Small intestine (tissue), 7 donors: ENCODE measurements at regions not wholly inside any gene's neighbourhood (a gene's known extent, or its start where the extent isn't known, plus 50 kb on each side); places are given as distances from the start of the nearest gene placed in this dataset.
"Not testable (repeated sequence)": the region's sequence is repeated elsewhere in the genome, so short reads cannot be mapped to it uniquely, and the experiment has no call there.

ENCODE experiments used
- DNase-seq, 2 donors: peaks; one replicate each; pipeline versions ENCODE4 v3.0.0 to v3.0.0-alpha.2; 2013
- FAIRE-seq: peaks from 2 replicates; lab custom pipeline; 2012; peaks lifted over from hg19 to GRCh38; lab: Jason Lieb, UNC
- H3K27ac ChIP-seq, 3 donors: one replicate each; pipeline ENCODE4 v1.5.1; 2013; ENCODE audit warnings: low read length in 2 of 3, mild to moderate bottlenecking in 2 of 3, control low read depth in 1 of 3, inconsistent platforms in 1 of 3, low read depth in 1 of 3, moderate library complexity in 1 of 3
- H3K27me3 ChIP-seq, 3 donors: one replicate each; pipeline ENCODE4 v1.6.1; 2013; ENCODE audit warnings: low read length in 3 of 3, inconsistent platforms in 1 of 3; ENCODE audit not compliant: control insufficient read depth in 3 of 3, insufficient read depth in 3 of 3
- H3K36me3 ChIP-seq, 3 donors: one replicate each; pipeline ENCODE4 v1.6.1; 2013; ENCODE audit warnings: low read length in 3 of 3, inconsistent platforms in 1 of 3, low read depth in 1 of 3, mild to moderate bottlenecking in 1 of 3, moderate library complexity in 1 of 3; ENCODE audit not compliant: control insufficient read depth in 3 of 3, insufficient read depth in 2 of 3
- H3K4me1 ChIP-seq, 3 donors: one replicate each; pipeline ENCODE4 v1.6.1; 2013; ENCODE audit warnings: low read length in 2 of 3, inconsistent platforms in 1 of 3, low read depth in 1 of 3, mild to moderate bottlenecking in 1 of 3, moderate library complexity in 1 of 3; ENCODE audit not compliant: control insufficient read depth in 3 of 3, insufficient read depth in 2 of 3
- H3K4me3 ChIP-seq, 3 donors: one replicate each; pipeline ENCODE4 v1.5.1; 2013; ENCODE audit warnings: low read length in 3 of 3, control low read depth in 1 of 3, inconsistent platforms in 1 of 3, low read depth in 1 of 3, mild to moderate bottlenecking in 1 of 3, moderate library complexity in 1 of 3
- H3K9me3 ChIP-seq, 2 donors: one replicate each; pipeline ENCODE4 v1.6.1; 2013; ENCODE audit warnings: low read depth in 1 of 2, low read length in 1 of 2; ENCODE audit not compliant: control insufficient read depth in 2 of 2, insufficient read depth in 1 of 2
- WGBS, 3 donors: extraction: QIAGEN DNeasy Blood & Tissue Kit; methylation state at CpG; one replicate each; pipeline ENCODE4 v1.1.7; 2013; 5-methylcytosine and 5-hydroxymethylcytosine counted together
- donor health status: healthy with polysubstance abuse.
- donor health status: control.
- donor health status: control.
- donor health status: Bipolar disorder and iron deficiency.
- donor health status: healthy.

DNA sequence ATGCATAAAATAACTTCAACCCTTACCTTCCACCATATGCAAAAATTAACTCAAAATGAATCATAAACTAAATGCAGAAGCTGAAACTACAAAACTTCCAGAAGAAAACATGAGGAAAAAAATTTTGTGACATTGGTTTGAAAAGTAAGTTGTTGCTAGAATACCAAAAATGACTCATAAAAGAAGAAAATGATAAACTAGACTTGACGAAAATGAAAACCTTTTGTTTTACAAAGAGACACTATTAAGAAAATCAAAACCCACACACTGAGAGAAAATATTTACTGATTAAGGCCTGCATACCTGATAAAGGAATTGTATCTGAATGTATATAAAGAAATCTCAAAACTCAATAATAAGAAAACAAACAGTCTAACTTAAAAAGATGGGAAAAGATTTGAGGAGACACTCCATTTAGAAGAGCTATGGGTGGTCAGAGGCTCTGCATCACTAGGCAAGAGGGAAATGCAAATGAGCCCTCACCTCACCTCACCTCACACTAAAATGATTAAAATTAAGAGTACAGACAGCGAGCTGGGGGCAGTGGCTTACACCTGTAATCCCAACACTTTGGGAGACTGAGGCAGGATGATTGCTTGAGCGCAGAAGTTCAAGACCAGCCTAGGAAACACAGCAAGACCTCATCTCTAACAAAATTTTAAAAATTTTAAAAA lies 97.6 kb upstream of the CST7 start:
- Histone ChIP-seq H3K27me3 (no peaks in the 10 kb centered on the region), H3K27ac (no peak overlapping the region), H3K9me3 (peaks cover 0 to 3% of the 10 kb centered on the region in 2 donors), H3K4me1 (no peaks in the 10 kb centered on the region), H3K36me3 (no peaks in the 10 kb centered on the region), H3K4me3 (no peak overlapping the region)
- FAIRE-seq: no peak
- 69 to 79% (median 77%) methylated on average over 3 of the region's 3 CpGs for WGBS, 3 donors
- no peak for DNase-seq

DNA sequence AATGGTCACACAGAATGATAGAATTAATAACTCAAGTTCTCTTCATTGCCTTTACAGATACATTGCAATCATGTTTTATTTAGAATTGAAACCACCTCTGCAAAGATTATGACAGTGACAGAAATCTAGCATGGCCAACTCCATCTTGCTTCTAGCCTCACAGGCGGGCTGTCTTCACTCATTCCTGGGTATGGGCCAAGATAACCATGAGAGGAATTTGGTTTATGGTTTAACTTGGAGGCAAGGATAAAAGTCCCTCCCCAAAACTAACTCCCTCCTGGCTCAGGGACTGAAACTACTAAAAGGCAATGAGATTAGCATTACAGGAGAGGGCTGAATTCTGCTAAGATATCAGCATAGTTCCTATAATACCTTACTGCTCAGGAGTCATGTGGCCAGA lies 95.2 kb upstream of the CST7 start:
- DNase-seq: no peak
- no peaks in the 10 kb centered on the region for H3K27me3 ChIP-seq
- 44 to 71% (median 55%) methylated on average over 1 of the region's 1 CpG for WGBS, 3 donors
- no peaks in the 10 kb centered on the region for H3K4me1 ChIP-seq
- H3K27ac ChIP-seq: no peak overlapping the region
- no peak overlapping the region for H3K4me3 ChIP-seq
- H3K9me3 ChIP-seq: peaks cover 0 to 13% of the 10 kb centered on the region in 2 donors
- H3K36me3 ChIP-seq: no peaks in the 10 kb centered on the region
- no peak for FAIRE-seq

DNA sequence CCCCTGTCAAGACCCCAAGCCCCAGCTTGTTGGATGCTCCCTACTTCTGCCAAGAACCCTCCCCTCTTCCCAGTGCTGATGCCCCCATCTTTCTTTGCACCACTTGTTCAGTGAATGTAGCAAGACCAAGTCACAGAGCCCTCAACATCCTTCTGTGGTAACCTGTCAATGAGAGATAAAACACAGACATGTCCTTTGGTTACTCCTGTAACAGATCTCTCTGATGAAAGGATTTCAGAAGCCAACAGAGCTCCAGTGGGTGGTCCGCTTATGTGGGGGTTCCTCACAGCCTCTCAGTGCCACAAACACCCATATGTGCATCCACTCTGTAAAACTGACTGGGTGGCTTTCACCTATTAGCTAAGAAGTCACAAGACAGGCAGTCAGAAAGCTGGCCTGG lies 93.2 kb upstream of the CST7 start:
- WGBS, 3 donors: 84 to 95% (median 89%) methylated on average over 1 of the region's 1 CpG
- DNase-seq (no peak), FAIRE-seq (no peak)
- peaks cover 0 to 13% of the 10 kb centered on the region in 2 donors for H3K9me3 ChIP-seq
- H3K27ac ChIP-seq: no peak overlapping the region
- no peaks in the 10 kb centered on the region for H3K27me3 ChIP-seq
- no peak overlapping the region for H3K4me3 ChIP-seq
- no peaks in the 10 kb centered on the region for H3K36me3 ChIP-seq
- H3K4me1 ChIP-seq: no peaks in the 10 kb centered on the region

DNA sequence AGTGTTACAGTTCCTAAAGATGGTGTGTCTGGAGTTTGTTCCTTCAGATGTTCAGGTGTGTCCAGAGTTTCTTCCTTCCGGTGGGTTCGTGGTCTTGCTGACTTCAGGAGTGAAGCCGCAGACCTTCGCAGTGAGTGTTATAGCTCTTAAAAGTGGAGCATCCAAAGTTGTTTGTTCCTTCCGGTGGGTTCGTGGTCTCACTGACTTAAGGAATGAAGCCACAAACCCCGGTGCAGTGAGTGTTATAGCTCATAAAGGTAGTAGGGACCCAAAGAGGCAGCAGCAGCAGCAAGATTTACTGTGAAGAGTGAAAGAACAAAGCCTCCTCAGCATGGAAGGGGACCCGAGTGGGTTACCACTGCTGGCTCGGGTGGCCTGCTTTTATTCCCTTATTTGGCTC lies 90.6 kb upstream of the CST7 start:
- FAIRE-seq, H3K27me3 ChIP-seq, DNase-seq, H3K4me3 ChIP-seq, H3K36me3 ChIP-seq, H3K27ac ChIP-seq, H3K4me1 ChIP-seq: not testable (repeated sequence)
- peaks cover 0 to 13% of the 10 kb centered on the region in 2 donors for H3K9me3 ChIP-seq
- 74 to 80% (median 78%) methylated on average over 9 of the region's 9 CpGs for WGBS, 3 donors

DNA sequence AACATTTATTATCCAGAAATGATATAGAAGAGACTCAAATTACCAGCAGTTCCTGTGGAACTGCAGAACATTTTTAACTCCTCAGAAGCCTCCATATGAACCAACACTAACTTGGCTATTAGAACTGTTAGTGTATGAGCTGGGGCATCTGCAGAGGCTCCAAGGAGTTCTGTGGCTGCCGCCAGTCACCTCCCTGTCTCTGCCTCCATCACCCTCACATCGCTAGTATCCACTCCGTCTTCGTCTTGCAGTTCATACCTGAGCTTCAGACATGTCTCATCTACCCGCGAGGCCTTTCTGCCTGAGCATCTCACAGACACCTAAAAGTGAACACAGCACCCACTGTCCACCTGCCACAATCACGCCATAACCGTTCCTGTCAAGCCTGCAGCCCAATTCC lies 89.5 kb upstream of the CST7 start:
- WGBS, 3 donors: 94 to 95% (median 94%) methylated on average over 8 of the region's 8 CpGs
- no peaks in the 10 kb centered on the region for H3K4me1 ChIP-seq

DNA sequence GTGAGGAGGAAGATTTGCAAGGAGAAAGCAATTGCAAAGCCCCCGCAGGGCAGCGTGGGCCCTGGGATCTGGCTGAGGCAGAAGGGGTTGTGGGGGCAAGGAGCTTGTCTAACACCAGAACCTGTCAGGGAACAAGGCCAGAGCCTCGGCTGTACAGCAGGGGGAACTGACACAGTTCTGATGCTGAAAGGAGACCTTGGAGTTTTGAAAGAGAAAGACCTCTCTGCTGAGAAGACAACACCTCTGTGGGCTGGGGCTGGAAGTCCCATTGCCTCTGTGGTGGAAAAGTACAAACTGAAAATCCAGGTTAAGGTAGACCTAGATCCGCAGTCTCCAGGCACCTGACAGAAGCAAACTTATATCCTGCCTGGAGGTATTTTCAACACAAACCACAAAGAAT lies 86.9 kb upstream of the CST7 start:
- Histone ChIP-seq H3K4me1 (no peaks in the 10 kb centered on the region), H3K27me3 (no peaks in the 10 kb centered on the region), H3K9me3 (peaks cover 2 to 22% of the 10 kb centered on the region in 2 donors), H3K27ac (no peak overlapping the region), H3K4me3 (no peak overlapping the region), H3K36me3 (no peaks in the 10 kb centered on the region)
- FAIRE-seq: no peak
- DNase-seq: no peak
- 52 to 76% (median 57%) methylated on average over 4 of the region's 4 CpGs for WGBS, 3 donors

More for the DNA sequence above, 89.5 kb upstream of the CST7 start:
- DNase-seq (no peak), FAIRE-seq (no peak)
- Histone ChIP-seq H3K9me3 (peaks cover 1 to 14% of the 10 kb centered on the region in 2 donors), H3K4me3 (no peak overlapping the region), H3K36me3 (no peaks in the 10 kb centered on the region), H3K27ac (no peak overlapping the region), H3K27me3 (no peaks in the 10 kb centered on the region)

DNA sequence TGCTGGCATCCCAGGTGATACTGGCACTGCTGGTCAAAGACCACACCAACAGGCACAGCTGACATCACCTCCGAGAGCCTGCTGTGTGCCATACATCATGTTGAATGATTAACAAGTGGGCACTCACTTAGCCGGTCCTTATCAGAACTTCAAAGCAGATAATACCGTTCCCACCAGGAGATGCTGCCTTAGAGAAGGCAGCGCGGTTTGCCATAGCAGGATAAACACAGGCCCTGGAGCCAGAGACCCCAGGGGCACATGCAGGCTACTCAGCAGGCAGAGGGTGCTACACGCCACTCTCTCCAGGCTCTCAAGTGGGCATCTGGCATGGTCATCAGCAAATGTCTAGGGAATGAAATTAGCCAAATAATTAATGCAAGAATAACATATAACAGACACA lies 86.5 kb upstream of the CST7 start:
- WGBS, 3 donors: 19 to 64% (median 30%) methylated on average over 6 of the region's 6 CpGs
- FAIRE-seq: no peak

DNA sequence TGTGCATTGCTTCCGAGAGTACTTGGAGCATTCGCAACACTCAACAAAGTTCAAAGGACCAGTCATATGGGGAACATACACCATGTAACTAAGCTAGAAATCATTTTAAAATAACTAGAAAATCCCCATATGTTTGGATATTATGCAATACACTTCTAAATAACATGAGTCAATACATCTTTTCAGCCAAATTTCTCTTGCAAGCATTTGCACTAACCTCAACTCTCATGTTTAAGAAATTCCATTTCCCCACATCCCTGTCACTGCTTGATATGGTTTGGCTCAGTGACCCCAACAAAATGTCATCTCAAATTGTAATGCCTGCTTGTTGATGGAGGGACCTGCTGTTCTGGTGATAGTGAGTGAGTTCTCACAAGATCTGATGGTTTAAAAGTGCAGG lies 85.7 kb upstream of the CST7 start:
- no peak for DNase-seq
- no peak for FAIRE-seq
- no peaks in the 10 kb centered on the region for H3K27me3 ChIP-seq
- 48 to 82% (median 60%) methylated on average over 2 of the region's 2 CpGs for WGBS, 3 donors
- H3K4me1 ChIP-seq: no peaks in the 10 kb centered on the region
- no peak overlapping the region for H3K4me3 ChIP-seq
- H3K27ac ChIP-seq: no peak overlapping the region
- H3K9me3 ChIP-seq: peaks cover 2 to 16% of the 10 kb centered on the region in 2 donors
- H3K36me3 ChIP-seq: no peaks in the 10 kb centered on the region

More for the DNA sequence above, 86.5 kb upstream of the CST7 start:
- Histone ChIP-seq H3K9me3 (peaks cover 2 to 18% of the 10 kb centered on the region in 2 donors), H3K4me3 (no peak overlapping the region), H3K27ac (no peak overlapping the region), H3K27me3 (no peaks in the 10 kb centered on the region), H3K4me1 (no peaks in the 10 kb centered on the region), H3K36me3 (no peaks in the 10 kb centered on the region)
- no peak for DNase-seq

DNA sequence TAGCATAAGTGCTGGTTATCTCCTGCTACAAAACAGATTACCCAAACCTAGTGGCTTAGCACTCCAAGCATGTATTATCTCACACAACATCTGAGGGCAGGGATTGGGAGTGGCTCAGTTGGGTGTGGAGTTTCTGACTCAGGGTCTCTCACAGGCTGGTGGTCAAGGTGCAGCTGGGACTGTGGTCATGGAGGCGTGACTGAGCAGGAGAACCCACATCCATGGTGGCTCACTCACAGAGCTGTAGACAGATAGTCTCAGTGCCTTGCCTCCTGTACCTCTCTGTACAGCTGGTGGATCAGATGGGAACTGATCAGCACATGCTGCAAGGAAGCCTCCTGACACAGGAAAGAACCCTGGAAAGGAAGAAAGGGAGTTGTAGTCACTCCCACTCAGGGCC lies 83.1 kb upstream of the CST7 start:
- no peaks in the 10 kb centered on the region for H3K4me1 ChIP-seq
- no peaks in the 10 kb centered on the region for H3K27me3 ChIP-seq
- no peak overlapping the region for H3K4me3 ChIP-seq
- 57 to 70% (median 69%) methylated on average over 1 of the region's 1 CpG for WGBS, 3 donors
- FAIRE-seq (no peak), DNase-seq (no peak)
- peaks cover 2 to 16% of the 10 kb centered on the region in 2 donors for H3K9me3 ChIP-seq
- H3K36me3 ChIP-seq: no peaks in the 10 kb centered on the region
- no peak overlapping the region for H3K27ac ChIP-seq
